IPS-NIHi11 (cell line): ENCODE measurements at regions not wholly inside any gene's neighbourhood (a gene's known extent, or its start where the extent isn't known, plus 50 kb on each side); places are given as distances from the start of the nearest gene placed in this dataset.
"Not testable (repeated sequence)": the region's sequence is repeated elsewhere in the genome, so short reads cannot be mapped to it uniquely, and the experiment has no call there.

Experiments
- DNase-seq: peaks from one replicate; pipeline ENCODE4 v3.0.0; 2012; ENCODE audit warnings: mixed read lengths, low spot score

DNA sequence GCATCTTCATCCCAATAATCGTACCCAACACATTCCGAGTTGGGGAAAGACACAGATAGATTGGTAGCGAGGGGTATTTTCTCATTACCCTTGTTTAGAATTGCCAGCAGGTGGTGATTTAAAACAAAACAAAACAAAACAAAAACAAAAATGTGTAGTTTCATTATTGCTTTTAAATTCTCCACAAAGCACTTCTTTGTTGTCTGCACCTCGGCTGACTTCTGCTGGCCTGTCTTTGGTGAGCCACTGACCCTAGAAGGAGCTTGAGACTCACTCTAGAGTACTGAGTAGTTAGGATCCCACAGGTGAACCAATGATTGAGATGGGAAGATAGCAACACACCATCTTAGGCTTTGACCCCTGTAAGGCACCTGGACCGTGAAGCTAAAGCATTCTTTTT is 105.4 kb upstream of the BET1 start:
- no peak for DNase-seq

DNA sequence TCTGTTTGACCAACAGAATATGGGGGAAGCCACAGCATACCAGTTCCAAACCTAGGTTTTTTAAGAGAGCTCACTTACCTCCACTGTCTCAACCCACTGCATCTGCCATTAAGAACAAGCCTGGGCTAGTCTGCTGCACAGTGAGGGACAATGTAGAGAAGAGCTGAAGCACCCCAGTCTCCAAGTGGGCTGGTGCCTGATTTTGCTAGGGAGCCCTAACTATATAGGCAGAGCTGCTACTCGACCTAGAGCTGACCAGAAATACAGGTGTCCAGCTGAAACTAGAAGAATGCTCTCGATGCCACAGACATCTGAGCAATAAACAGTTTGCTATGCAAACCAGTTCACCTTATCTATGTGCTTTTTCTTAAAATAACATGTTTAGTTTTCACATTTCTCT is 106.9 kb upstream of the BET1 start:
- no peak for DNase-seq

DNA sequence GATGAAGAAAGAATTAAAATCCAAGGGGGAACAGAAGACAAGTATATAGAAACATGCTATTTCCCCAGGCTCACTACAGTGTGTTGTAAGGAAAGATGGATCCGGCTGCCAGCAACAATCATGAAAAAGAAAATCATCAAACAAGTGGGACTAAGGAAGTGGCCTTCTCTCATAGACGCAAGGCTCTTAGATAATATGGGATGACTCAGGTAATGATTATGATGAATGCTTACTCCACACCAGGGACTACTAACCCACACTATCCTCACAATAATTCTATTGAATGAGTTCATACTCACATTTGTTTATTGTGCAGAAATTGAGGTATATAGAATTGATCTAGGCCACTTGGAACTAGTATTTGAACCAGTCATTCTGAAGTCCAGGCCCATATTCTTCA is 111.2 kb upstream of the BET1 start:
- DNase-seq: no peak

DNA sequence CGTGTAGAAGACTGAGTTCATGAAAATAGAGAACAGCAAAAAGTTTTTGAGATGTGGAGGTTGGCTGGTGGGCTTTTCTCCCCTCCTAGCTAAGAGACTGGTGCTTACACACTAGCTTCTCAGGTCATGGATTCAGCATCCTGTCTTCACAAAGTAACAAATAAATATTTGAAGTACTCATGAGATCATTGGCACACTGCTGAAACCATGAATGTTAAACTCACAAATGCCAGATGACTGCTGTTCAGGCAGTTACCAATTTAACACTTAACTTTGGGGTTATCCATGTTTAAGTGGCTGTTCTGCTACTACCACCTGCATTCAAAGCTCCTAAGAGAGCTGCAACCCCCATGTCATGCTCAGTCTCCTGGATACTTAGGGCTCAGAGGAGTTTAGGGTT is 119.0 kb upstream of the BET1 start:
- DNase-seq: no peak

DNA sequence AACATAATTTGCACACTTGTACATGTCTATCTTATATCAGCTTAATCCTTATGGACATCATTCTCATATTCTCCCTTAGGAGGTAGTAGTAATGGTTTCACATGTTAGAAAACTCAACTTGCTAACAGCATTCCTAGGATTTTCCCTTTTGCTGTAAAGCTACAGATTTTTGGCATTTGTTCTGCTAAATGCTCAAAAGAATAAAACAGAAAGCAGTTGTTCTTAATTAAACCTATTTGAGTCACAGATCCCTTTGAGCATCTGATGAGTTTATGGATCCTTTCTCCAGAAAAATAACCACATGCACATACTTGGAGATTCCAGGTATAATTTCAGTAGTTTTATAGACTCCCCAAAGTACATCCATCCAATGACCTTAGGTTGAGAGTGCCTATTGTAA is 122.9 kb upstream of the BET1 start:
- DNase-seq: no peak

DNA sequence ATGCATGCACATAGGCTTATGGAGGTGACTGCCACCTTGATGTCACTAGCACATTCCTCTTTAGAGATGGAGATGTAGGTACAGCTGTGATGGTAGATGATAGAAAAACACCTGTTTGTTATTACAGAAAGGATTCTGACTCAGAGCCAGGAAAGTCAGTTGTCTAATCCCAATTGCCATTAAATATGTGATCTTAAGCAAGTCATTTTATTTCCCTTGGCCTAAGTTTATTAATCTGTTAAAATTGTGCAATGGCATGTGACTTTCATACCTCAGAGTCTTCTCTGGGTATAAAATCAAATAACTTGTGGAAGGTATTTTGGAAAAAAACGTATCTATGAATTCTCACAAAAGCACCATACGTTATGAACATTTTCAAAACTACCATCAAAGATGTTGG is 123.9 kb upstream of the BET1 start:
- DNase-seq: no peak

DNA sequence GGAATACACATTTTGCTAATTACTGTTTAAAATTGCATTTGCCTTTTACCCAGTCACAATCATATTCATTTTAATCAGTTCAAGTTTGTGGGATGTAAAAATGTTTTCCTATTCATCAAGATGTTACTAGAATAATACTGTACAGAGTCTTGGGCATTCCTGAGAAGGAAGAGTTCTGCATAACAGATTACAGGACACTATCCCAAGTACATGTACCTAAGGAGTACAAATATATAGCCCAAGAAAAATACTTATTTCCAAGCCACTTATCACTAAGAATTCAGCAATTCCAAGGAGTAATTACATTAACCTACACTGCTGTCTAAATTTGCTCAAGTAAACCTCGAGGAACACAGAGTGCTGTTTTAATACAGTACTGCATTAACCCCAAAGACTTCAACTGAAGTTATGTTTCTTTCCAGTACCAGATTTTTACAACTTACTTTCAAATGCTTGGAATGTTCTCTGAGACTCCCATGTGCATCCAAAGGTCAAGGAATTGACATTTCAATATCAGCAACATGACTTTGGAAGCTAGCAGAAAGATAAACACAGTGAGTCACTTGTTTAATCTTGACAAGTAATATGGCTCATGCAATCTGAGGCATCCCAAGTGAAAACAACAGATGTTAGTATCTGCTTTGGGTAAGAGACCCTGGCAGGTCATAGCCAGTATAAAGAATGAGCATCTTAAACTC is 125.4 kb upstream of the BET1 start:
- DNase-seq: no peak

DNA sequence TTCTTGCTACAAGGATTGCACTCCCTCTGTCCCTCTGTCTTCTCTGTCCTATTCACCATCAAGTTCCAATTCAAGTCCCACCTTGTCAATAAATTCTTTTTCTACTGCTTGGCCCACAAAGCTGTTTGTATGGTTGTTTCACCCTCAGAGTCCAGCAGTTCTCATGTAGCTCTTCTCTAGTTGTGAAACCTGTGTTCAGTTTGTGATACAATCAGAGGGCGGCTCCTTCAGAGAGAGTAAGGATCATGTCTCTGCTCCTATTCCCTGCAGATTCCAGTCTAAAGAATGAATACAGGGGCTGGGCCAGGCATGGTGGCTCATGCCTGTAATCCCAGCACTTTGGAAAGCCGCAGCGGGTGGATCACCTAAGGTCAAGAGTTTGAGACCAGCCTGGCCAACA is 126.6 kb upstream of the BET1 start:
- DNase-seq: no peak

DNA sequence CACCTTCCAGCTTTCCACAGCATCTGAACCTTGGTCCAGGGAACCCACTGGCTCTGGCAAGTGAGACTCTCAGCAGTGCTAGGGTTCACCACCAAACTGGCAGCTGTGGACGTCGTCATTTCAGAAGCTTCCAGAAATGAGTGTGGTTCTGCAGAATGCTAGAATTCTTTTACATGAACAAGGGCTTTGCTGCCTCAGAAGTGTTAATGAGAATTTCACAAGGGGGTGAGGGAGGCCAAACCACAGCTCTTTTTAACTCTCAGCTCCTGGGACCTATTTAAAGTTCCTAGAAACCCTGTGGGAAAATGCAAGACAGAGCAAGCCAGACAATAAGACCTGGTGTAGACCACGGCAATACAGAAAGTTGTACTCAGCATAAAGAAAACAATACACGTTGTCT is 129.3 kb upstream of the BET1 start:
- DNase-seq: no peak

DNA sequence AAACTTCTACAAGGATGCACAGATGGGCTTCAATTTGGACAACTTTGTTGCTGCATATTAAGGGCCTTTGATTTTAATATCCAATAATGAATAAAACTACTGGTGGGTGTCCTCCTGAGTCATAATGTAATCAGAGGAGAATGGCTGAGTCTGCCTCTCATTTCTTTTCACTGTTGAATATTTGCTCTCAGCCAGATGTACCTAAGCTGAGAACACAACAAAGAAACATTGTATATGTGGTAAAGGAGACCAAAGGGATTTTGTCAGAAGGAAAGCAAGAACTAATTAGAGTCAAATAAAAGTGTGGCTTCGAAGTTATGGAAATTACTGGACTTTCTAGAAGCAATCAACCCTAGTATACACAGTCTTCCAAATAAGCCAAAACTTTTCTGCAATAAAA is 131.0 kb upstream of the BET1 start:
- no peak for DNase-seq

DNA sequence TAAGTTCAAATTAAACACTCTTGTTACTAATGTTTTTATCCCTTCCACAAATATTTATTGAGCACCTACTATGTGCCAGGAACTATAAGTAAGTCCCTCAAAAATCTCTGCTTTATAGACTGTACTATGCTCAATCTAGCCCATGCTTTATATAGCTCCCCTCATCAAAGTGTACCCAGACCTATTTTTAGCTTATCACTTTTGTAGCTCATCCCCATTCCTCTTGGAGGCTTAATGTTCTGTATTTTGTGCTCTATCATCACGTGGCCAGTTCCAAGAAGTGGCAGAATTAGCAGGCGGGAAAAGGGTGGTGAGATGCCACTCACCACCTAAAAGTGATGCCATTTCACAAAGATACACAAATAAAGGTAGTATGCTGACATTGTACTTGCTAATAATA is 138.1 kb upstream of the BET1 start:
- DNase-seq: no peak

DNA sequence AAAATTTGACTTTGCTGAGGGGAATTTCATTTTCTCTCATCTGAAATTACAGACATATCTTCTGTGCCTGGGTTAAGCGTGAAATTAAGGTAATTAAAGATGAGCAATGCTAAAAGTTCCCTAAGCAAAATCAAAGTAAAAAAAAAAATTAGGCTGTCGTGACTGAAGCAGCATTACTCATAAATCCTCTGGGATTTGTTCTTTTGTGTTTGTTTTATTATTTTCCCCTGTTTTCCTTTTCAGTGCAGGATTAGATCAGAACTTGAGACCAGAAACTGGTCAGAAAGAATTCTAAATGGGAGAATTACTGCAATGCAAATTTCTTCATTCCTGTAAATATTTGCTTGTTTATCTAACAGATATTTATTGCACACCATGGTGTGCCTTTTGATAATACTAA is 141.4 kb upstream of the BET1 start:
- DNase-seq: no peak

DNA sequence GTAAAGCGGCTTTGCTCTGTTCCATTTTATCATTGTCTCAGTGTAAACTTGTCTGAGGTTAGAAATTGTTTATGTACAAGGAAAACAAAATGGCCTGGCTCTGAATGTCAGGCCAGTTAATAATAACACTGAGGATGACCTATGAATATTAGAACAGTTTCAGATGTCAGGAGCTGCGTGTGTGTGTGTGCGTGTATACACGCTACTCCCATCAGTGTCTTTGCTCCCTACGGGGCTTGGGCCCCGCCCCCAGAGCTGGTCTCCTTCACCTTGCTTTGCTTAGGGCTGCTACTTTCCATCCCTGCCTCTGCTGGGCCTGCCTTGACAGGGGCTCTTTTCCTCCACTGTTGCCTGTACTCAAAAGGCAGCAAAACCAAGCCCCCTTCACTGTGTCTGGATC is 142.3 kb upstream of the BET1 start:
- DNase-seq: no peak

DNA sequence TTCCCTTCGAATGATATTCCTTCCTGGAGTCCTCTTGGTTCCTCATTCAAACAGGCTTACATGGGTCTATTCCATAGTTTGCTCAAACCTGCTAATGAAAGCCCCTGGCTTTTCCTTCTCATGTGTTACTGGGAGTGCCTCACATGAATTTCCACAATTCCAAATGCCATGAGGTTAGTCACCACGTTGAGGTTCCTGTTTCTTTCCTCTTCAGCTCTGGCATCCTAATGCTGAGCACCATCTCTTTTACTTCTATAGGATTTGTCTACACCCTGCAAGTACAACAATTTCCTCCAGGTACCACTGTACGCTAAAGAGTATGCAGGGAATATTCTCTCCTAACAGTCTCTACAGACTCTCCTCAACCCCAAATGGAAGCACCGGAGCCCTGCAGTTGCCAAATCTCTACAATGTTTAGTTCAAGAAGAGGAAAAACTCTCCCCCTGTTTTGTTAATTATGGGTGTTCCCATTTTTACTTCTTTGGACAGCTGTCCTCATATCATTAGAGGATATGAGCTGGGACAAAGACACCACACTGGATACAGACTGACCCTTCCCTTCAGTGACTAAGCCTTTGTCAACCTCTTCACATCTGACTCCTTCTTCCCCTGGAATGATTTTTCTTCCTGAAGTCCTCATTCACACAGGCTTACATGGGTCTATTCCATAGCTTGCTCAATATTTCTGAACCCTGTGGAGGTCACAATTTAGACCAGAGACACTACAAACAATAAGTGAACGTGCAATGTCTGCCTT is 145.8 kb upstream of the BET1 start:
- no peak for DNase-seq

DNA sequence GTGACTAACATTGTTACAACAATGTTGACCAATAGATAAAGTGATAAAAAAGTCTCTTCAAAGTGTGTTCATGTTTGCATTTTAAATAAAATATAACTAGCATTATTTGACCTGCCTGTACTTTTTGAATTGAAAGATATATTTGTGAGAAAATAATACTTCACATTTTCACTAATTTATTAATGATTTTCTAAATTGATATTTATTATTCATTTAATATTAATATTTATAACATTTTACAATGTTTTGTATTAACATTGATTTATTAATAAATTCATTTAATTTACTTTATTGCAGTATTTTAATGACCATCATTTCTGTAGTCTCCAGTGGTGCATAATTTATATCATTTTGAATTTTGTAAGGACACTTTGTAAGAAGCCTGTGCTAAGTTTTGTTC is 150.0 kb upstream of the BET1 start:
- no peak for DNase-seq

DNA sequence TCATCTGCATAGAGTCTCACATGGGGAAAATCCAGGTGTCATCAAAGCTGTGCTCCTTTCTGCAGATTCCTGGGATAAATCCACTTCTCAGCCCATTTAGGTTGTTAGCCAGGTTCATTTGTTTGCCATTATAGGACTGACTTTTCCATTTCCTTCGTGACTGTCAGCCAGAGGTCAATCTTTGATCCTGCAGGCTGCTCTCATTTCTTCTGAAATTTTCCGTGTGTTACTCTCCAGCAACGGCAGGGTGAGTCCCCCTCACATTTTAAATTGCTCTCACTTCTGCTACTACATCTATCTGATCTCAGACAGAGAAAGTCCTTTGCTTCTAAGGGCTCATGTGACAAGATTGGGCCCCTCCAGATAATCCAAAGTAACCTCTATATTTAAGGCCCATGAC is 150.7 kb upstream of the BET1 start:
- DNase-seq: no peak

DNA sequence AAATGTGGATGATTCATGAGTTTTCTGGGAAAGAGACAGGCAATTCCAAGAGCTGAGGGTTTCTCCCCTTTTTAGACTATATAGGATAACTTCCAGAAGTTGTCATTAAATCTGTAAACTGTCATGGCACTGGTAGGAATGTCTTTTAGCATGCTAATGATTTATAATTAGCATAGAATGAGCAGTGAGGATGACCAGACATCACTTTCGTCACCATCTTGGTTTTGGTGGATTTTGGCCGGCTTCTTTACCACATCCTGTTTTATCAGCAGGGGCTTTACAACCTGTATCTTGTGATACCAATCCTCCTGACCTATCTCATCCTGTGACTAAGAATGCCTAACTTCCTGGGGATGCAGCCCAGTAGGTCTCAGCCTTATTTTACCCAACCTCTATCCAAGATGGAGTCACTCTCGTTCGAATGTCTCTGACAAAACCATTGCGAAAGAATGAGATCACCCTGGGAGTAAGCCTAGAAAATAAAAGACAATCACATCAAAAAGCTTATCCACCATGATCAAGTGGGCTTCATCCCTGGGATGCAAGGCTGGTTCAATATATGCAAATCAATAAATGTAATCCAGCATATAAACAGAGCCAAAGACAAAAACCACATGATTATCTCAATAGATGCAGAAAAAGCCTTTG is 153.6 kb upstream of the BET1 start:
- not testable (repeated sequence) for DNase-seq

DNA sequence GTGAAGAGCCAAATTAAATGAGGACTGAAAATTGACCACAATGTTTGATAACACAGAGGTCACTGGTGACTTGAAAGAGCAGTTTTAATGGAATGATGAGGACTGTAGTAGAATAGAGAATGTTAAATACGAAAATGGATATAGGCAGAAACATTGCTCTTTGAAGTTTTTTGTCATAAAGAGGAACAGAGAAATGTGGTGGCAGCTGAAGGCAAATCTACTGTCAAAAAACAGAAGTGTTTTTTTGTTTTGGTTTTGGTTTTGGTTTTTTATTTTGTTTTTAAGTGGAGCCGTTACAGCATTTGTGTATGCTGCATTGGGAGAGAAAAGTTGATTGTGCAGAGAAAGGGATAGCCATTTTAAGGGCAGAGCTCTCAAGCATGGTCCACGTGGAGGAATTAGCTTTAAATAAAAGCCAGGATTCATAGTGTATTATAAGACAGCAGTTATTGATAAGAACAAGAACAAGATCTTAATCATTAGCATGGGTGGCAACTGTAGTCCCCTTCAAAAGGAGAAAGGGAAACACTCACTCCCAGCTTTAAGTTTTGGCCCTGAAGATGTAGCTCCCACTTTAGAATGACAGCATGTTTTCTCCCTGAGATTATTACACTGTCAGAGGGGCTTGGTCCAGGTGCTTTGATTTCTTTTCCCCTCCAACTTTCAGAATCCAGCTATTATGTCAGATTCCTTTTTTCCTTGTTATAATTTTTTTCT is 156.7 kb upstream of the BET1 start:
- DNase-seq: no peak

DNA sequence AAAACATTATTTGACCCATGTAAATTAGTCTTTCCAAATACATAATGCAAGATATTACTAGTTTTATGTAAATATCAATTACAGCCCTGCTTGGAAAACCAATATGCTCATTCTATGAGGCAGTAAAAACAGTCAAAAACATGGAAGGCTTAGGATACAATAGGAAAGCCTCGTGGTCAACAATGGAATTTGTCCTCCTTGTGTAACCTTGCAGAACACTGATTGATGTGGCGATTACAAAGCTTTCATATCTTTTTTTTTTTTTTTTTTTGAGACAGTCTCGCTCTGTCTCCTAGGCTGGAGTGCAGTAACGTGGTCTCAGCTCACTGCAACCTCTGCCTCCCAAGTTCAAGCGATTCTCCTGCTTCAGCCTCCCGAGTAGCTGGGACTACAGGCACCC is 157.3 kb upstream of the BET1 start:
- DNase-seq: no peak

DNA sequence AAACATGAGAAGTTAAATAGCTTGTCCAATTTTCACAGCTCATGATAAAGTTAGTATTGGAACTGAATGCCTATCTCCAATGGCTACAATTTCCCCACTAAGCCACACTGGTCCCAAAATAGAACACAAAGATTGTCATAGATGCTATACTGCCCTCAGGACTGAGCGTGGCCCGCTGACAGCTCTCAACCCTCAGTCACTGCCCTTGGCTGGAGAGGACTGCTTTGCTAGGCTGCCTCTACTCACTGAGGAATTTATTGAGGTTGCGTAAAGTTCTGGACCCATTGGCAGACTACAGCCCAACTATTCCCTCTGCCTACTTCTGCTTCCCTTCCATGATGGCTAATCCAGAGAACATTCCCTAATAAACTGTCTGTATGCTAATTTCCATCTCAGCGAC is 165.5 kb upstream of the BET1 start:
- no peak for DNase-seq

DNA sequence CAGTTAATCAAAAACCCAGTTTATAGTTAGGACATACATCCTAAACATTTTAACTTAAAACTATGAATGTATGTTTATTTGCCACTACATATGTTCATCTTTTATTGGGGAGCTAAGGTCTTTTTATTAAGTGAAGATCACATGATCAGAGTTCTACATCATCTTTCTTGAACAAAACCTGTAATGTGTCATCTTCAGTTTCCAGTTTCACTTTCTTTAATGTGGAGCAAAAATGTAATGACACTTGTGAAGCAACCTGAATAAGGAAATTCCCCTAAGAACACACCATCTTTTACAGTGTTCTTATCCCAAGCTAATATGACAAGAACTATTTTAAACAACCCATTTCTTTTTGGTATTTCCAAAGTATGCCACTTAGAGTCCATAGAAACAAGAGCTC is 166.7 kb upstream of the BET1 start:
- DNase-seq: no peak

DNA sequence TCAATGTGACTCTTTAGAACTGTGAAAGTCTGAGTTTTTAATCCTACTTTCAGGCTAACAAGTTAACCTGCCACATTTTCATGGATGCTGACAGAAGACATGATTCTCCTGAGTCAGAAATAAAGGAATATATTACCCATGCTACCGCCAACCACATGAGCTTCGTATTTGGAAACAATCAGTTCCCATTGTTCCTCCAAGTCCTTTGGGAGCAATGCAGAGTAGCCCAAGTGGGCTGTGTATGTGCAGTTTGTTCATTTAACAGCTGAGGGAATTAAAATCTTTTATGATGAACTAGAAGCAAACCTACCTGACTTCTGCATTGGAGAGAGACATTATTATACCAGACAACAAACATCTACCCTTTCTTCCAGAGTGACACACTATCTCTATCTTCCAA is 169.3 kb upstream of the BET1 start:
- DNase-seq: no peak

DNA sequence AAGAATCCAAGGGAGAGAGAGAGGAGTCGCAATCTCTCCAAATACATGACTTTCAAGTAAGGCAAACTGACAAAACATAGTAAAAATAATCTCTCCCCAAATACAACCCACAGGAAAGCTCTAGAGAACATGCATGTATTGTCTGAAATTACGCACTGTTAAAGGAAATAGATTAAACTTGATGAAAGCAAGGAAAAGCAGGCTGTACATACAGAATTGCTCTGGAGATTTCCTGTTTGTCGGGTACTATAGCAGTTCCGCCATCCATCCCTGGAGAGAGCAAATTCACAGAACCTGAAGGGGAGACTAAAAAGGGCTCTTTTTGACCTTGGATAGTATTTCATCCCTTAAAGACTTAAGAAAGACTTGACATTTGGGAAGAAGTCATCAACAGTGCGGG is 170.2 kb upstream of the BET1 start:
- no peak for DNase-seq
